B cell (primary cell): ENCODE measurements at regions not wholly inside any gene's neighbourhood (a gene's known extent, or its start where the extent isn't known, plus 50 kb on each side); places are given as distances from the start of the nearest gene placed in this dataset.
"Not testable (repeated sequence)": the region's sequence is repeated elsewhere in the genome, so short reads cannot be mapped to it uniquely, and the experiment has no call there.

Experiments
- ATAC-seq: fragments of 200-7000 bp; cut with Tn5 transposase; one replicate; pipeline ENCODE4 v1.10.0; 2021; ENCODE audit warnings: low read depth, mild to moderate bottlenecking, moderate number of reproducible peaks, moderate library complexity
- CTCF ChIA-PET: fragments of 350-600 bp; sonication (Branson Sonifier 250); formaldehyde crosslinking; loops from one replicate; lab custom pipeline; 2021; ENCODE audit warnings: antibody characterized with exemption, inconsistent platforms; lab: Charles Lee
- POLR2A ChIA-PET: fragments of 350-600 bp; sonication (Branson Sonifier 250); formaldehyde crosslinking; loops from one replicate; lab custom pipeline; 2021; ENCODE audit warnings: antibody characterized with exemption; lab: Charles Lee
- DNase-seq: peaks from one replicate; pipeline ENCODE4 v3.0.0; 2013
- H2AFZ ChIP-seq: 2 replicates; pipeline ENCODE4 v1.6.1; 2012; ENCODE audit warnings: mild to moderate bottlenecking, low read depth, low read length; ENCODE audit not compliant: insufficient read depth, poor library complexity, severe bottlenecking
- H3K27ac ChIP-seq, 2 donors: 1 replicate in 1 of 2; 2 replicates in 1 of 2; pipeline ENCODE4 v1.5.1; 2012 to 2013; ENCODE audit warnings: low read length in 2 of 2, mild to moderate bottlenecking in 2 of 2, moderate library complexity in 1 of 2
- H3K27me3 ChIP-seq, 4 experiments: fragments of 200-600 bp in 1 of 4; sonication (generic) in 1 of 4; replicated peaks in 1 of 4; 1 replicate in 2 of 4; 2 replicates in 2 of 4; pipeline versions ENCODE4 v1.6.1 to v1.7.0; 2013 to 2016; ENCODE audit warnings: low read length in 3 of 4, mild to moderate bottlenecking in 2 of 4, mixed read lengths in 1 of 4, moderate library complexity in 1 of 4; ENCODE audit not compliant: insufficient read depth in 4 of 4, control insufficient read depth in 3 of 4; ENCODE audit errors: control extremely low read depth in 1 of 4
- H3K36me3 ChIP-seq, 2 experiments: replicated peaks in 1 of 2; 1 replicate in 1 of 2; 2 replicates in 1 of 2; pipeline versions ENCODE4 v1.6.1 to v1.7.1; 2013; ENCODE audit warnings: low read length in 1 of 2; ENCODE audit not compliant: insufficient read depth in 2 of 2, control insufficient read depth in 1 of 2; ENCODE audit errors: control extremely low read depth in 1 of 2, extremely low read depth in 1 of 2
- H3K4me1 ChIP-seq, 2 donors: fragments of 200-600 bp in 1 of 2; sonication (generic) in 1 of 2; 1 replicate in 1 of 2; 2 replicates in 1 of 2; pipeline versions ENCODE4 v1.5.1 to v1.6.1; 2013 to 2017; ENCODE audit warnings: low read length in 2 of 2; ENCODE audit not compliant: control insufficient read depth in 2 of 2, insufficient read depth in 2 of 2
- H3K4me2 ChIP-seq: replicated peaks from 2 replicates; pipeline ENCODE3; 2012; ENCODE audit warnings: mild to moderate bottlenecking, low read depth, low read length; ENCODE audit not compliant: poor library complexity, severe bottlenecking
- H3K4me3 ChIP-seq, 5 experiments: fragments of 200-600 bp in 1 of 5; sonication (generic) in 1 of 5; 1 replicate in 3 of 5; 2 replicates in 2 of 5; pipeline versions ENCODE4 v1.5.1 to v1.7.0; 2011 to 2016; ENCODE audit warnings: low read length in 4 of 5, mild to moderate bottlenecking in 4 of 5, low read depth in 2 of 5, control low read depth in 1 of 5, moderate library complexity in 1 of 5; ENCODE audit not compliant: insufficient read depth in 1 of 5; ENCODE audit errors: control extremely low read depth in 1 of 5, extremely low read depth in 1 of 5
- H3K79me2 ChIP-seq: fragments of 200-600 bp; sonication (generic); one replicate; pipeline ENCODE4 v1.6.0; 2016; ENCODE audit warnings: low read length; ENCODE audit not compliant: control insufficient read depth, insufficient read depth
- H3K9ac ChIP-seq: fragments of 200-600 bp; sonication (generic); 2 replicates; pipeline ENCODE4 v1.6.1; 2017; ENCODE audit warnings: mild to moderate bottlenecking, low read length, moderate library complexity
- H3K9me3 ChIP-seq, 3 donors: one replicate each; pipeline versions ENCODE4 v1.6.1 to v1.7.1; 2013; ENCODE audit warnings: low read length in 2 of 3; ENCODE audit not compliant: control insufficient read depth in 2 of 3, insufficient read depth in 1 of 3; ENCODE audit errors: control extremely low read depth in 1 of 3
- H4K20me1 ChIP-seq: 2 replicates; pipeline ENCODE4 v1.6.0; 2012; ENCODE audit warnings: mild to moderate bottlenecking, low read length; ENCODE audit not compliant: insufficient read depth, control insufficient read depth, poor library complexity, severe bottlenecking
- H3K27ac Mint-ChIP-seq: one replicate; pipeline ENCODE4 v1.8.0; 2021; ENCODE audit warnings: mixed read lengths
- H3K27me3 Mint-ChIP-seq: one replicate; pipeline ENCODE4 v1.8.0; 2021; ENCODE audit warnings: mixed read lengths
- H3K4me1 Mint-ChIP-seq: one replicate; pipeline ENCODE4 v1.8.0; 2021; ENCODE audit warnings: mixed read lengths
- H3K4me3 Mint-ChIP-seq: one replicate; pipeline ENCODE4 v1.8.0; 2021; ENCODE audit warnings: mixed read lengths
- H3K9me3 Mint-ChIP-seq: one replicate; pipeline ENCODE4 v1.8.0; 2022; ENCODE audit warnings: mixed read lengths; ENCODE audit not compliant: insufficient read depth
- WGBS: methylation state at CpG from one replicate; pipeline ENCODE4 v1.1.5; 2013; ENCODE audit warnings: missing lambda C conversion rate; ENCODE audit not compliant: insufficient coverage; 5-methylcytosine and 5-hydroxymethylcytosine counted together
- intact Hi-C: fragments of 100-400 bp; cut with micrococcal nuclease; formaldehyde crosslinking; loops from one replicate; pipeline ENCODE4 v1.10.0; 2022

DNA sequence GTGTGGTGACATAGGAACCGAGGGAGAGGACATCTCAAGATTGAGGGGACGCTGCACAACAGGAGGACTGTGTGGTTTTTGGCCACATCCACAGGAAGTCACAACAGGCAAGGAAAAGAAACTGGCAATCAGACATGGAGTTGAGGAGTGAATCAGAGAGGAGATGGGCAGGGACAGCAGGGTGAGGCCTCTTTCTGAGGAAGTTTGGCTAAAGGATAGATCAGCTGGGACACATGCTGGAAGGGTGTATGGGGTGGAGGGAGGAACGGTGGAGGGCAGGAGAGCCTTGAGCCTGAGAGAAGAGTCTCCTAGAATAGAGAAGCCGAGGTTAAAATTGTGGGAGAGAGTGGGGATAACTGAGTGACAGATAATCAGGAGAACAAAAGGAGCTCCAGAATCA, 75.1 kb upstream of the CIDEA start:
- H3K9me3 ChIP-seq, H3K4me1 ChIP-seq, H3K4me3 Mint-ChIP-seq, H3K36me3 ChIP-seq, H3K27ac ChIP-seq, intact Hi-C loops, H3K27ac Mint-ChIP-seq, H4K20me1 ChIP-seq, H3K9ac ChIP-seq, H3K79me2 ChIP-seq, H2AFZ ChIP-seq, H3K4me1 Mint-ChIP-seq, H3K9me3 Mint-ChIP-seq, DNase-seq, CTCF ChIA-PET, H3K4me3 ChIP-seq, H3K4me2 ChIP-seq, POLR2A ChIA-PET, ATAC-seq, H3K27me3 ChIP-seq: not testable (repeated sequence)
- no CpG with 5 or more reads among the region's 4 CpGs for WGBS
- H3K27me3 Mint-ChIP-seq, result peaks cover 14% of the 10 kb centered on the region

GRCh38 chr18:12179697-12180577, 74.2 kb upstream of the CIDEA start:
- POLR2A ChIA-PET, H4K20me1 ChIP-seq, H3K27me3 Mint-ChIP-seq, H3K27ac Mint-ChIP-seq, H3K36me3 ChIP-seq, H3K9ac ChIP-seq, H3K4me3 Mint-ChIP-seq, H3K4me2 ChIP-seq, CTCF ChIA-PET, intact Hi-C loops, H3K4me3 ChIP-seq, H3K4me1 Mint-ChIP-seq, H2AFZ ChIP-seq, H3K4me1 ChIP-seq, H3K27ac ChIP-seq, DNase-seq, ATAC-seq, H3K9me3 ChIP-seq, H3K27me3 ChIP-seq, H3K79me2 ChIP-seq, H3K9me3 Mint-ChIP-seq: not testable (repeated sequence)
- no CpG with 5 or more reads among the region's 8 CpGs for WGBS

- WGBS, result no CpG with 5 or more reads among the region's 3 CpGs
- H3K4me3 ChIP-seq, H3K27me3 ChIP-seq, H3K27ac Mint-ChIP-seq, H3K27ac ChIP-seq, DNase-seq, H3K4me3 Mint-ChIP-seq, H3K4me1 Mint-ChIP-seq, ATAC-seq, H3K9ac ChIP-seq, intact Hi-C loops, POLR2A ChIA-PET, H3K4me1 ChIP-seq, H2AFZ ChIP-seq, H3K27me3 Mint-ChIP-seq, H3K9me3 ChIP-seq, H3K4me2 ChIP-seq, CTCF ChIA-PET, H3K79me2 ChIP-seq, H4K20me1 ChIP-seq, H3K9me3 Mint-ChIP-seq, H3K36me3 ChIP-seq: not testable (repeated sequence)
Observed at GRCh38 chr18:12198797-12199196, 55.4 kb upstream of the CIDEA start.

- H3K4me3 ChIP-seq, POLR2A ChIA-PET, H4K20me1 ChIP-seq, H3K79me2 ChIP-seq, H3K4me2 ChIP-seq, H3K9me3 ChIP-seq, intact Hi-C loops, H3K9me3 Mint-ChIP-seq, H3K27me3 Mint-ChIP-seq, H3K4me1 Mint-ChIP-seq, H3K27ac ChIP-seq, H2AFZ ChIP-seq, H3K36me3 ChIP-seq, H3K9ac ChIP-seq, H3K27me3 ChIP-seq, H3K4me1 ChIP-seq, CTCF ChIA-PET: not testable (repeated sequence)
- Mint-ChIP-seq H3K4me3 (peak overlapping the region; percentile 67), H3K27ac (peak overlapping the region; percentile 68)
- DNase-seq, result peak; percentile 31
- 7% methylated on average over 2 of the region's 5 CpGs for WGBS
- peak; percentile 81 for ATAC-seq
Observed at GRCh38 chr18:12200186-12200585, 54.0 kb upstream of the CIDEA start.
